ENCODE measurements at regions not wholly inside any gene's neighbourhood (a gene's known extent, or its start where the extent isn't known, plus 50 kb on each side); places are given as distances from the start of the nearest gene placed in this dataset.

DNA sequence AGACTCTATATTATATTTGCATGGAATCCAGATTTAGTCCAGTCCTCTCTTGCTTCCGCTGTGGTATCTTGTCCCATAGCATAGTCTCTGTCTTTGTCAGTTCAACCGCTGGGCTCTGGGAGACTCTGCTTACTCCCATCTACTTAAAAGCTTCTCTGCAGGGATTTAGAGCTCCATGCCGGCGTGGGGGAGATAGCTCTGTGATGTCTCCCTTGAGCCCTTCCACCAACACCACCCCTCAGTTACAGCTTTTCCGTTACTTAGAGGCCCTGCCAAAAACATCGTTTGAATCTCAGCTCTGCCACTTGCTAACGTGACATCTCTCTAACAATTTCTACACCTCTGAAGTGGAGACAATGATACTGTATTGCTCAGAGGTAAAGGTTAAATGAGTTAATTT lies 306.1 kb upstream of the ZNF608 start:
- H3K4me1 ChIP-seq (ENCODE audit: insufficient read depth, low read length): peaks cover 27% of the 10 kb centered on the region
- H3K9me3 ChIP-seq (ENCODE audit: low read length): no peaks in the 10 kb centered on the region
- H3K4me2 ChIP-seq (ENCODE audit: low read length): no peak overlapping the region
- H3K36me3 ChIP-seq (ENCODE audit: low read depth, low read length): no peaks in the 10 kb centered on the region
- no peak for DNase-seq
- H3F3A ChIP-seq (ENCODE audit: low read length, unreplicated experiment): no peaks in the 10 kb centered on the region
- BruUV-seq (replicated peaks): no TSS peak
- H4K20me1 ChIP-seq (ENCODE audit: low read length): no peaks in the 10 kb centered on the region
- H3K9me2 ChIP-seq (replicated peaks; ENCODE audit: low read length): no peaks in the 10 kb centered on the region
- H3K27me3 ChIP-seq (ENCODE audit: low read length): no peaks in the 10 kb centered on the region
- H3K79me2 ChIP-seq (ENCODE audit: low read length): no peaks in the 10 kb centered on the region
- no peak overlapping the region for H2AFZ ChIP-seq (ENCODE audit: low read length)
- no peak overlapping the region for H3K9ac ChIP-seq (ENCODE audit: low read length)
- ChIA-PET POLR2A (ENCODE audit: unreplicated experiment) (no interaction called here), CTCF (no interaction called here)
- no peak overlapping the region for H3K27ac ChIP-seq (ENCODE audit: low read length)
- intact Hi-C loops (cut with micrococcal nuclease): no loop called here
- no peak overlapping the region for H3K4me3 ChIP-seq (ENCODE audit: low read length)
- no peak for ATAC-seq
- TF ChIP-seq EZH2 (IDR thresholded peaks at IDR 0.05; ENCODE audit: low read length, unreplicated experiment): no peak
- no peak for TF ChIP-seq EZH2phosphoT487 (IDR thresholded peaks at IDR 0.05; ENCODE audit: borderline replicate concordance, low read length)
- TF ChIP-seq, protein P1, sequence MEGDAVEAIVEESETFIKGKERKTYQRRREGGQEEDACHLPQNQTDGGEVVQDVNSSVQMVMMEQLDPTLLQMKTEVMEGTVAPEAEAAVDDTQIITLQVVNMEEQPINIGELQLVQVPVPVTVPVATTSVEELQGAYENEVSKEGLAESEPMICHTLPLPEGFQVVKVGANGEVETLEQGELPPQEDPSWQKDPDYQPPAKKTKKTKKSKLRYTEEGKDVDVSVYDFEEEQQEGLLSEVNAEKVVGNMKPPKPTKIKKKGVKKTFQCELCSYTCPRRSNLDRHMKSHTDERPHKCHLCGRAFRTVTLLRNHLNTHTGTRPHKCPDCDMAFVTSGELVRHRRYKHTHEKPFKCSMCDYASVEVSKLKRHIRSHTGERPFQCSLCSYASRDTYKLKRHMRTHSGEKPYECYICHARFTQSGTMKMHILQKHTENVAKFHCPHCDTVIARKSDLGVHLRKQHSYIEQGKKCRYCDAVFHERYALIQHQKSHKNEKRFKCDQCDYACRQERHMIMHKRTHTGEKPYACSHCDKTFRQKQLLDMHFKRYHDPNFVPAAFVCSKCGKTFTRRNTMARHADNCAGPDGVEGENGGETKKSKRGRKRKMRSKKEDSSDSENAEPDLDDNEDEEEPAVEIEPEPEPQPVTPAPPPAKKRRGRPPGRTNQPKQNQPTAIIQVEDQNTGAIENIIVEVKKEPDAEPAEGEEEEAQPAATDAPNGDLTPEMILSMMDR (conservative IDR thresholded peaks at IDR 0.05; ENCODE audit: low read depth, low read length): no peak

DNA sequence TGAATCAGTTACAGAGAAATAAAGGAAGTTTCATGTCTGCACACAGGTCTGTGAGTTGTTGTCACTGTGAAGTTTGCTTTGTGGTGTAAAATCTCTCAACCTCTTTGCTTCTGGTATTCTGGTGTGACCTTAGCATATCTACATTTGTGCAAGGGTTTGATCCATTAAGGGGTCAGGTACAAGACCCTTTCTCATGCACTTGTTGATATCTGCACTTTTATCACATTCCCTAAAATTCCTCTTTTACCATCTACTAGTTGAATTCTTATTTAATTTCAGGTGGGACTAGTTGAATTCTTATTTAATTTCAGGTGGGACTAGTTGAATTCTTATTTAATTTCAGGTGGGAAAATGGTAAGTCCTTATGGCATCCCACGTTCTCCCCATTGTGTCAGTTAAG lies 306.7 kb upstream of the ZNF608 start:
- Histone ChIP-seq H3K9ac (ENCODE audit: low read length) (no peak overlapping the region), H3K27ac (ENCODE audit: low read length) (no peak overlapping the region), H3K4me1 (ENCODE audit: insufficient read depth, low read length) (peaks cover 27% of the 10 kb centered on the region), H3K4me2 (ENCODE audit: low read length) (no peak overlapping the region), H3K79me2 (ENCODE audit: low read length) (no peaks in the 10 kb centered on the region), H3F3A (ENCODE audit: low read length, unreplicated experiment) (no peaks in the 10 kb centered on the region), H3K4me3 (ENCODE audit: low read length) (no peak overlapping the region), H3K36me3 (ENCODE audit: low read depth, low read length) (no peaks in the 10 kb centered on the region), H4K20me1 (ENCODE audit: low read length) (no peaks in the 10 kb centered on the region), H3K9me2 (replicated peaks; ENCODE audit: low read length) (no peaks in the 10 kb centered on the region), H2AFZ (ENCODE audit: low read length) (no peak overlapping the region), H3K9me3 (ENCODE audit: low read length) (no peaks in the 10 kb centered on the region), H3K27me3 (ENCODE audit: low read length) (no peaks in the 10 kb centered on the region)
- ChIA-PET POLR2A (ENCODE audit: unreplicated experiment) (no interaction called here), CTCF (no interaction called here)
- DNase-seq (no peak), ATAC-seq (no peak)
- intact Hi-C loops (cut with micrococcal nuclease): no loop called here
- no peak for TF ChIP-seq EZH2phosphoT487 (IDR thresholded peaks at IDR 0.05; ENCODE audit: borderline replicate concordance, low read length)
- no TSS peak for BruUV-seq (replicated peaks)

DNA sequence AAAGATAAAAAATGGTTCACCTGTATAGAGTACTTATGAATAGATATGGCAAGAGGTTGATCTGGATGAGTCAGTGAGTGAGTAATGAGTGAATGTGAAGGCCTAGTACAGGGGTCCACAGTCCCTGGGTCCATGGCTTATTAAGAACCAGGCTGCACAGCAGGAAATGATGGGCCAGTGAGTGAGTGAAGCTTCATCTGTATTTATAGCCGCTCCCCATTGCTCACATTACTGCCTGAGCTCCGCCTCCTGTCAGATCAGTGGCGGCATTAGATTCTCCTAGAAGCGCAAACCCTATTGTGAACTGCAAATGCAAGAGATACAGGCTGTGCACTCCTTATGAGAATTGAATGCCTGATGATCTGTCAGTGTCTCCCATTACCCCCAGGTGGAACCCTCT lies 307.7 kb upstream of the ZNF608 start:
- no peak overlapping the region for H3K9ac ChIP-seq (ENCODE audit: low read length)
- peaks cover 26% of the 10 kb centered on the region for H3K4me1 ChIP-seq (ENCODE audit: insufficient read depth, low read length)
- H3K27ac ChIP-seq (ENCODE audit: low read length): peak overlapping the region; percentile 3; the same call in 1 of the 2 replicates
- no peak overlapping the region for H2AFZ ChIP-seq (ENCODE audit: low read length)
- no peaks in the 10 kb centered on the region for H4K20me1 ChIP-seq (ENCODE audit: low read length)
- POLR2A ChIA-PET (ENCODE audit: unreplicated experiment): no interaction called here
- ATAC-seq: peak; percentile 84
- no peaks in the 10 kb centered on the region for H3K9me3 ChIP-seq (ENCODE audit: low read length)
- H3K79me2 ChIP-seq (ENCODE audit: low read length): no peaks in the 10 kb centered on the region
- no peaks in the 10 kb centered on the region for H3K36me3 ChIP-seq (ENCODE audit: low read depth, low read length)
- H3K4me2 ChIP-seq (ENCODE audit: low read length): 0 out of 2 replicates have a peak overlapping the region, but pooled peaks have one; percentile 7
- DNase-seq: peak; percentile 80
- BruUV-seq (replicated peaks): no TSS peak
- no peak overlapping the region for H3K4me3 ChIP-seq (ENCODE audit: low read length)
- H3F3A ChIP-seq (ENCODE audit: low read length, unreplicated experiment): no peaks in the 10 kb centered on the region
- TF ChIP-seq EZH2 (IDR thresholded peaks at IDR 0.05; ENCODE audit: low read length, unreplicated experiment): no peak
- no peak for TF ChIP-seq EZH2phosphoT487 (IDR thresholded peaks at IDR 0.05; ENCODE audit: borderline replicate concordance, low read length)
- TF ChIP-seq, protein P1 (conservative IDR thresholded peaks at IDR 0.05; ENCODE audit: low read depth, low read length): 0 out of 2 replicates have a peak, but pooled peaks have one; percentile 15
- H3K9me2 ChIP-seq (replicated peaks; ENCODE audit: low read length): no peaks in the 10 kb centered on the region
- no peaks in the 10 kb centered on the region for H3K27me3 ChIP-seq (ENCODE audit: low read length)
- CTCF ChIA-PET: no interaction called here
- intact Hi-C loops (cut with micrococcal nuclease): loop anchor here (2.0 kb wide), 1 partner anchor 355 kb away; no protein-coding TSS in a partner anchor
